Peyer's patch (tissue), 4 donors: ENCODE measurements at regions not wholly inside any gene's neighbourhood (a gene's known extent, or its start where the extent isn't known, plus 50 kb on each side); places are given as distances from the start of the nearest gene placed in this dataset.

Experiments
- CTCF ChIP-seq, 6 experiments: fragments of 450-650 bp in 4 of 6; fragments of 200-600 bp in 2 of 6; sonication (generic) in 1 of 6; IDR thresholded peaks; one replicate each; pipeline ENCODE4 v1.5.1; 2017 to 2019; ENCODE audit warnings: antibody characterized with exemption in 6 of 6, mild to moderate bottlenecking in 3 of 6, moderate library complexity in 1 of 6
- POLR2A ChIP-seq, 2 donors: fragments of 450-650 bp; IDR thresholded peaks; one replicate each; pipeline ENCODE4 v1.5.1; 2017; ENCODE audit warnings: antibody characterized with exemption in 2 of 2, mild to moderate bottlenecking in 2 of 2, moderate library complexity in 2 of 2

GRCh38 chr21:18614303-18614702, 210.7 kb upstream of the TMPRSS15 start:
- TF ChIP-seq POLR2A (IDR thresholded peaks at IDR 0.05) (no peak), CTCF (IDR thresholded peaks at IDR 0.05) (no peak)
